ENCODE measurements at regions not wholly inside any gene's neighbourhood (a gene's known extent, or its start where the extent isn't known, plus 50 kb on each side); places are given as distances from the start of the nearest gene placed in this dataset.

DNA sequence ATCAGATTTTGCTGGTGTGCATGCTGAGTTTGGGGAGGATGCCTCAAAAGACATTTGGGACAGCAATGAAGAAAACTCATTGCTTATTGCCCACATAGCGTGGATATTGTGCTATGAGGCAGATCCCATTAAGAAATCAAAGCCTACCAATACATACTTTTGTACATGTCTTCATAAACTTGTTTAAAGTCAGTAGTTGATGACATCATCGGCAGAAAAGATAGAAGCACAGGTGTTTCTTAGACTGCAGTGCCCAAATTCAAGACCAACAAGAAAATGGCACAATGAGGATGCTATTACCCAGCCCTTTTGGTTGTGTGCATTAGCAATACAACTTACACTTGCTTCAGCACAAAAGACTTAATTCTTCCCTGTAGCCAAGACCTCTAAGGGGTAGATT lies 428.7 kb upstream of the RARB start:
- TF ChIP-seq, protein P1, sequence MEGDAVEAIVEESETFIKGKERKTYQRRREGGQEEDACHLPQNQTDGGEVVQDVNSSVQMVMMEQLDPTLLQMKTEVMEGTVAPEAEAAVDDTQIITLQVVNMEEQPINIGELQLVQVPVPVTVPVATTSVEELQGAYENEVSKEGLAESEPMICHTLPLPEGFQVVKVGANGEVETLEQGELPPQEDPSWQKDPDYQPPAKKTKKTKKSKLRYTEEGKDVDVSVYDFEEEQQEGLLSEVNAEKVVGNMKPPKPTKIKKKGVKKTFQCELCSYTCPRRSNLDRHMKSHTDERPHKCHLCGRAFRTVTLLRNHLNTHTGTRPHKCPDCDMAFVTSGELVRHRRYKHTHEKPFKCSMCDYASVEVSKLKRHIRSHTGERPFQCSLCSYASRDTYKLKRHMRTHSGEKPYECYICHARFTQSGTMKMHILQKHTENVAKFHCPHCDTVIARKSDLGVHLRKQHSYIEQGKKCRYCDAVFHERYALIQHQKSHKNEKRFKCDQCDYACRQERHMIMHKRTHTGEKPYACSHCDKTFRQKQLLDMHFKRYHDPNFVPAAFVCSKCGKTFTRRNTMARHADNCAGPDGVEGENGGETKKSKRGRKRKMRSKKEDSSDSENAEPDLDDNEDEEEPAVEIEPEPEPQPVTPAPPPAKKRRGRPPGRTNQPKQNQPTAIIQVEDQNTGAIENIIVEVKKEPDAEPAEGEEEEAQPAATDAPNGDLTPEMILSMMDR (IDR thresholded peaks at IDR 0.05) = no peak
- no peak for TF ChIP-seq POLR2AphosphoS5 (IDR thresholded peaks at IDR 0.05; ENCODE audit: low read depth, low read length)
- TF ChIP-seq, protein P2, sequence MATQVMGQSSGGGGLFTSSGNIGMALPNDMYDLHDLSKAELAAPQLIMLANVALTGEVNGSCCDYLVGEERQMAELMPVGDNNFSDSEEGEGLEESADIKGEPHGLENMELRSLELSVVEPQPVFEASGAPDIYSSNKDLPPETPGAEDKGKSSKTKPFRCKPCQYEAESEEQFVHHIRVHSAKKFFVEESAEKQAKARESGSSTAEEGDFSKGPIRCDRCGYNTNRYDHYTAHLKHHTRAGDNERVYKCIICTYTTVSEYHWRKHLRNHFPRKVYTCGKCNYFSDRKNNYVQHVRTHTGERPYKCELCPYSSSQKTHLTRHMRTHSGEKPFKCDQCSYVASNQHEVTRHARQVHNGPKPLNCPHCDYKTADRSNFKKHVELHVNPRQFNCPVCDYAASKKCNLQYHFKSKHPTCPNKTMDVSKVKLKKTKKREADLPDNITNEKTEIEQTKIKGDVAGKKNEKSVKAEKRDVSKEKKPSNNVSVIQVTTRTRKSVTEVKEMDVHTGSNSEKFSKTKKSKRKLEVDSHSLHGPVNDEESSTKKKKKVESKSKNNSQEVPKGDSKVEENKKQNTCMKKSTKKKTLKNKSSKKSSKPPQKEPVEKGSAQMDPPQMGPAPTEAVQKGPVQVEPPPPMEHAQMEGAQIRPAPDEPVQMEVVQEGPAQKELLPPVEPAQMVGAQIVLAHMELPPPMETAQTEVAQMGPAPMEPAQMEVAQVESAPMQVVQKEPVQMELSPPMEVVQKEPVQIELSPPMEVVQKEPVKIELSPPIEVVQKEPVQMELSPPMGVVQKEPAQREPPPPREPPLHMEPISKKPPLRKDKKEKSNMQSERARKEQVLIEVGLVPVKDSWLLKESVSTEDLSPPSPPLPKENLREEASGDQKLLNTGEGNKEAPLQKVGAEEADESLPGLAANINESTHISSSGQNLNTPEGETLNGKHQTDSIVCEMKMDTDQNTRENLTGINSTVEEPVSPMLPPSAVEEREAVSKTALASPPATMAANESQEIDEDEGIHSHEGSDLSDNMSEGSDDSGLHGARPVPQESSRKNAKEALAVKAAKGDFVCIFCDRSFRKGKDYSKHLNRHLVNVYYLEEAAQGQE (IDR thresholded peaks at IDR 0.05; ENCODE audit: insufficient read depth in 1 of 2, low read depth in 2 of 2, low read length in 1 of 2) = no peak
- TF ChIP-seq TCF7L2 (IDR thresholded peaks at IDR 0.05; ENCODE audit: low read depth, low read length) = no peak
- no peak for TF ChIP-seq SIN3A (IDR thresholded peaks at IDR 0.05; ENCODE audit: borderline replicate concordance, insufficient read depth, low read depth, low read length)
